Activated CD4-positive, alpha-beta memory T cell treated with anti-CD3 and anti-CD28 coated beads, Interleukin-2, amount 10 ng/mL, durations not matched to agents 7 days and 5 days (primary cell): ENCODE measurements at regions not wholly inside any gene's neighbourhood (a gene's known extent, or its start where the extent isn't known, plus 50 kb on each side); places are given as distances from the start of the nearest gene placed in this dataset.
"Not testable (repeated sequence)": the region's sequence is repeated elsewhere in the genome, so short reads cannot be mapped to it uniquely, and the experiment has no call there.

ENCODE experiments used
- CTCF ChIA-PET: fragments of 350-600 bp; sonication (Branson Sonifier 250); formaldehyde crosslinking; loops from one replicate; lab custom pipeline; 2021; ENCODE audit warnings: antibody characterized with exemption, inconsistent platforms; lab: Charles Lee
- POLR2A ChIA-PET: fragments of 350-600 bp; sonication (Branson Sonifier 250); formaldehyde crosslinking; loops from one replicate; lab custom pipeline; 2021; ENCODE audit warnings: antibody characterized with exemption; lab: Charles Lee
- DNase-seq: peaks from one replicate; pipeline ENCODE4 v3.0.0-alpha.2; 2020
- H3K27ac Mint-ChIP-seq: one replicate; pipeline ENCODE4 v1.8.0; 2021; ENCODE audit warnings: mild to moderate bottlenecking, mixed read lengths
- H3K27me3 Mint-ChIP-seq: one replicate; pipeline ENCODE4 v1.8.0; 2021; ENCODE audit warnings: mixed read lengths
- H3K36me3 Mint-ChIP-seq: one replicate; pipeline ENCODE4 v1.8.0; 2021; ENCODE audit warnings: low read depth, mixed read lengths
- H3K4me1 Mint-ChIP-seq: one replicate; pipeline ENCODE4 v1.8.0; 2021; ENCODE audit warnings: mixed read lengths
- H3K4me3 Mint-ChIP-seq: one replicate; pipeline ENCODE4 v1.8.0; 2021; ENCODE audit warnings: mild to moderate bottlenecking, mixed read lengths
- H3K9me3 Mint-ChIP-seq: one replicate; pipeline ENCODE4 v1.8.0; 2021; ENCODE audit warnings: mixed read lengths

DNA sequence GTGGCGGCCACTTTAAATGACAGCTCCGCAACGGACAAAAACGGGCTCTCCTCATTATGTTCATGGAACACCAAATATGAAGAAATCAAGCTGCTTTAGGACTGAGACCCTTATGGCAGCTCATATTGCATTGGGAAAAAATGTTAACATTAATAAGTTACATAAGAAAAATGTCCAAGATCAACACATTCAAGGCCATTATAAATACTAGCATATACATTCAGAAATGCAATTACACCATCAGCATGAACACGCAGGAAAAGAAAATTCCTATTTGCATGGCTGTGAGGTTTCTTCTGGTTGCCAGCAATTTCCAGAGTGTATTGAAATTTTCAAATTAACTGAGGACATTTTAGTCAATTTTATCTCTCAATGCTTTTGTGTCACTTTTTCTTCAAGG is 374.1 kb upstream of the NRP1 start:
- DNase-seq = no peak
- Mint-ChIP-seq H3K27me3 (peaks cover 4% of the 10 kb centered on the region), H3K4me1 (no peaks in the 10 kb centered on the region), H3K27ac (no peak overlapping the region), H3K36me3 (no peaks in the 10 kb centered on the region), H3K4me3 (no peak overlapping the region), H3K9me3 (no peaks in the 10 kb centered on the region)
- POLR2A ChIA-PET = no interaction called here
- CTCF ChIA-PET = no interaction called here

DNA sequence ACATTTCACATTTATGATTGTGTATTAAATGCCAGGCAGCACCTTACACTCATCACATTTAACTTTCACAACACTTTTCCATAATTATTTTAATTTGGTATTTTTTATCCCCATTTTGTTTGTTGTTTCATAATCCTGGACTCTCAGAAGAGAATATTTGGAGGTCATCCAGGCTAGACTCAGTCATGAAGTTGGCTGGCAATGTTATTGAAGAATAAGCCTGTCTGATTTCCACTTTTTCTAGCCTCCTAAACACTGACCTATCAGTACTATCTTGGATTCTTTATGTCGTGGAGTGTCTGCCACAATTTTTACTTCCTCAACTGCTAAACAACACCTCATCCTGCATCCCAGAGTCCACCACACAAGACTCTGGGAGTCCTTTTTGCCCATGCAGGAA is 372.3 kb upstream of the NRP1 start:
- Mint-ChIP-seq H3K36me3 (no peaks in the 10 kb centered on the region), H3K4me1 (no peaks in the 10 kb centered on the region), H3K27me3 (peaks cover 4% of the 10 kb centered on the region), H3K27ac (no peak overlapping the region), H3K4me3 (no peak overlapping the region), H3K9me3 (no peaks in the 10 kb centered on the region)
- POLR2A ChIA-PET = no interaction called here
- no peak for DNase-seq
- CTCF ChIA-PET = no interaction called here

DNA sequence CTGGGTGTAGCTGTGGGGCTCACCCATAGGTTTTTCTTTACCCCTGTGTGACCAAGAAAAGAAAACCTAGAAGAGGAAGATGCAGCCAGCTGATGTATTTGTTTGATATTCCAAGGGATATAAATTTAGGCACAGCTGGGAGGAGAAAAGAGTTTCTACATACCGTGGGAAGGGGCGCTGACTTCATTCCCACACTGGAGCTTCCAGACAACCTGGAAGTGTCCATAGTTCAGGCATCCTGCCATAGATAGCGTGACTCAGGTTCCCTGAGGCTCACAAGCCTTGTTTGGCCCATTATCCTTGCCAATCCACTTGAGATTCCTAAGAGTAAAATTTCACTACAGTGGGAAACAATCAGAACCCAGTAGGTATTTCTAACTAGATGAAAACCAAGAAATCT is 371.7 kb upstream of the NRP1 start:
- no peak for DNase-seq
- H3K27ac Mint-ChIP-seq = no peak overlapping the region
- no peak overlapping the region for H3K4me3 Mint-ChIP-seq
- ChIA-PET POLR2A (no interaction called here), CTCF (no interaction called here)
- no peaks in the 10 kb centered on the region for H3K36me3 Mint-ChIP-seq
- no peaks in the 10 kb centered on the region for H3K9me3 Mint-ChIP-seq
- H3K27me3 Mint-ChIP-seq = peaks cover 4% of the 10 kb centered on the region
- H3K4me1 Mint-ChIP-seq = no peaks in the 10 kb centered on the region

DNA sequence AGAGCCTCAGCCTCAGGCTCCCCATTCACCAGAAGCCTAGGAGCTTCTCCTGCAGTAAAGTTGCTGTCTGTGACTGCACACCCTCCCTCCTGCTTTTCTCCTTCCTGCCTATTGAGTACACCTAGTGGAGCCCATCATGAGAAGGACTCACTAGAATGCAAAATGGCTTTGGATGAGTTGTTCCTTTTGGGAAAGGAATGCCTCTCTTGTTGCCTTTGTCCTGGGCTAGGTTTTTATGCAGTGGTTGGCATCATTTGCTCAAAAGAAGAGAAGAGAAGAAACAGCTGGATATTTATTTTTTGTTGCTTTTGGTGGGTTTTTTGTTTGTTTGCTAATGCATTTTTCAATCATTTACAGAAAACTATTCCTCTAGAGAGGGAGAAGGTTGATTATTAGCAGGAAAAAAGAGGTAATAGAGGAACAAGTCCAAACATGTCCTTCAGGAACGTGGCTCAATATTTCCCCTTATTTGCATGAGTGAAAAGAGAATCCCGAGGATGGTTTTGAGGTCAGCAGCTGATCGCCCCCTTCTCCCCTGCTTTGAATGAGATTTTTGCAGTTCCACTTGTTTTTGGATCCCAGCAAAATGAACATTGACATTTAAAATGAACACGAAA is 369.9 kb upstream of the NRP1 start:
- no peaks in the 10 kb centered on the region for H3K9me3 Mint-ChIP-seq
- DNase-seq = no peak
- no peaks in the 10 kb centered on the region for H3K4me1 Mint-ChIP-seq
- peaks cover 4% of the 10 kb centered on the region for H3K27me3 Mint-ChIP-seq
- POLR2A ChIA-PET = no interaction called here
- no peak overlapping the region for H3K27ac Mint-ChIP-seq
- no peaks in the 10 kb centered on the region for H3K36me3 Mint-ChIP-seq
- H3K4me3 Mint-ChIP-seq = no peak overlapping the region
- CTCF ChIA-PET = interaction anchor here (0.5 kb wide), 1 partner anchor 688 kb away, joined by 4 read pairs; no protein-coding TSS in a partner anchor

DNA sequence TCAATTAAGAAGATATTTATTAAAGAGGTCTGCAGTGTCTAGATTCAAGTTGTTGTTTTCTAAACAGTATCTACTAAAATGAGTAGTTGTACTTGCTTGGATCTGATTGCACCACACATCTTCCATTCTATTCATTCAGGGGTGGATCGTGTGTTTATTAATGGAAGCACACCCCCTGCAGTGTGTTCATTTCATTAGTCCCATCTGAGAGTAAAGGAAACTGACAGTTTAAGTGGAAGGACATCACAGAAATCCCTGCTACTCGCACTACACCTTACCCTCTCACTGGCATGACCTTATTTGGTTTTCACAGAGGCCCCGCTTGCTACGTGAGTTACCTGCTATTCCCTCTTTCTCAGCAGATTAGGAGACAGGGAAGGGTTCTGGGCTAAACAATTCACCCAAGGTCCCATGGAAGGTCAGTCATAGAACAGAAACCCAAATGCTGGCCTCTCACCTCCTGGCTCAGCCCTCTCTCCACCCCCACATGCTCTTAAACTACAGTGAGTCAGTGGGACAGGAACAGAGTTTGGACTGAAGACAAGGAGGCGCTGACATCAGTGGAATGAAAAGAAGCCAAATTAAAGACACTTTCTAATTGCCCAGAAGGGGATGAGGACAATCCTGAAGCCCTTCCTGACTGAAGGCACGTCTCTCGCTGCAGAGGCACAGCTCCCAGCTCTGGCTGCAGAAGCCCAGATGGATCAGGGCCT is 369.2 kb upstream of the NRP1 start:
- Mint-ChIP-seq H3K27me3 (peaks cover 5% of the 10 kb centered on the region), H3K9me3 (no peaks in the 10 kb centered on the region), H3K36me3 (no peaks in the 10 kb centered on the region), H3K27ac (no peak overlapping the region), H3K4me3 (no peak overlapping the region), H3K4me1 (no peaks in the 10 kb centered on the region)
- no peak for DNase-seq
- CTCF ChIA-PET = interaction anchor here (0.5 kb wide), 1 partner anchor 689 kb away, joined by 4 read pairs; no protein-coding TSS in a partner anchor
- POLR2A ChIA-PET = no interaction called here

DNA sequence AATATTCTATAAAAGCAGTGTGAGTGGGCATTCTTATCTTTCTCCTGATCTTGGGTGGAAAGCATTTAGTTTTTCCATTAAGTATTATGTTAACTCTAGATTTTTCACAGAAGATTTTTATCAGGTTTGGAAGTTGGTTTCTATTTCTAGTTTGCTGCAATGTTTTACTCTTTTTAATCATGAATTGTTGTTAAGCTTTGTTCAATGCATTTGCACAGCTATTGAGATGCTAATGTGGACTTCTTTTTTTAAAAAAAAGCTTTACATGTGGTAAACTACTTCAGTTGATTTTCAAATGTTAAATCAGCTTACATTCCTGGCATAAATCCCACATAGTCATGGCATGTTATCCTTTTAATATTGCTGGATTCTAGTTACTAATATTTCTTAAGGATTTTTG is 363.6 kb upstream of the NRP1 start:
- H3K36me3 Mint-ChIP-seq = no peaks in the 10 kb centered on the region
- H3K27me3 Mint-ChIP-seq = peaks cover 1% of the 10 kb centered on the region
- ChIA-PET POLR2A (no interaction called here), CTCF (no interaction called here)
- H3K9me3 Mint-ChIP-seq = no peaks in the 10 kb centered on the region
- no peak for DNase-seq
- no peak overlapping the region for H3K4me3 Mint-ChIP-seq
- H3K27ac Mint-ChIP-seq = no peak overlapping the region
- H3K4me1 Mint-ChIP-seq = no peaks in the 10 kb centered on the region

DNA sequence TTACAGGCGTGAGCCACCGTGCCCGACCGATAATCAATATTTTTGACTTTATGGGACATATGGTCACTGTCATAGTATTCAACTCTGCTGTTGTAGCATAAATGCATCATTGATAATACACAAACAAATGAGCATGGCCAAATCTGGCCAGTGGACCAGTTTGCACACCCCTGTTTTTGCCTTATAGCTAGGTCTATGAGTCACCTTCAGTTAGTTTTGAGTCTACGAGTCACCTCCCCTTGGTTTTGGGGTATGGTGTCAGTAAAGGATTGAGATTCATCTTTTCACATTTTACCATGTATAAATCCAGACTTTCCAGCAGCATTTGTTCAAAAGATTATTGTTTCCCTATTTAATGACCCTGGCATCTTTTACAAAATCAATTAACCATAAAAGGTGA is 362.5 kb upstream of the NRP1 start:
- no peak for DNase-seq
- no peaks in the 10 kb centered on the region for H3K9me3 Mint-ChIP-seq
- H3K4me1 Mint-ChIP-seq = no peaks in the 10 kb centered on the region
- H3K36me3 Mint-ChIP-seq = no peaks in the 10 kb centered on the region
- no peak overlapping the region for H3K4me3 Mint-ChIP-seq
- peaks cover 1% of the 10 kb centered on the region for H3K27me3 Mint-ChIP-seq
- H3K27ac Mint-ChIP-seq = no peak overlapping the region
- POLR2A ChIA-PET = no interaction called here
- CTCF ChIA-PET = no interaction called here

DNA sequence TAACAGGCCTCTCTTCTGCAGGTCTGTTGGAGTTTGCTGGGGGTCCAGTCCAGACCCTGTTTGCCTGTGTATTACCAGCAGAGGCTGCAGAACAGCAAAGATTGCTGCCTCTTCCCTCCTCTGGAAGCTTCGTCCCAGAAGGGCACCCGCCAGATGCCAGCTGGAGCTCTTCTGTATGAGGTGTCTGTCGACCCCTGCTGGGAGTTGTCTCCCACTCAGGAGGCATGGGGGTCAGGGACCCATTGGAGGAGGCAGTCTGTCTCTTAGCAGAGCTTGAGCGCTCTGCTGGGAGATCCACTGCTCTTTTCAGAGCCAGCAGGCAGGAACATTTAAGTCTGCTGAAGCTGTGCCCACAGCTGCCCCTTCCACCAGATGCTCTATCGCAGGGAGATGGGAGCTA is 361.1 kb upstream of the NRP1 start:
- Mint-ChIP-seq H3K4me1 (no peaks in the 10 kb centered on the region), H3K27me3 (peaks cover 1% of the 10 kb centered on the region), H3K4me3 (no peak overlapping the region), H3K27ac (no peak overlapping the region), H3K9me3 (peaks cover under 1% of the 10 kb centered on the region), H3K36me3 (no peaks in the 10 kb centered on the region)
- DNase-seq = no peak
- ChIA-PET CTCF (no interaction called here), POLR2A (no interaction called here)

DNA sequence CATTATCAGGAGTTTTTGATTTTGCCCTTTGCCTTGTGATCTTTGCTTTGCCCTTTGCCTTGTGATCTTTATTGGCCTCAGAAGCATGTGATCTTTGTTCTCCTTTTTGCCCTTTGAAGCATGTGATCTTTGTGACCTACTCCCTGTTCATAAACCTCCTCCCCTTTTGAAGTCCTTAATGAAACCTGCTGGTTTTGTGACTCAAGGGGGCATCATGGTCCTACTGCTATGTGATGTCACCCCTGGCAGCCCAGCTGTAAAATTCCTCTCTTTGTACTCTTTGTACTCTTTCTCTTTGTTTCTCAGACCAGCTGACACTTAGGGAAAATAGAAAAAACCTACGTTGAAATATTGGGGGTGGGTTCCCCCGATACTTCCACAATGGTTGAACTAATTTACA is 356.1 kb upstream of the NRP1 start:
- H3K27me3 Mint-ChIP-seq, H3K27ac Mint-ChIP-seq, H3K36me3 Mint-ChIP-seq, POLR2A ChIA-PET, CTCF ChIA-PET, H3K4me1 Mint-ChIP-seq, H3K4me3 Mint-ChIP-seq, H3K9me3 Mint-ChIP-seq, DNase-seq: not testable (repeated sequence)

DNA sequence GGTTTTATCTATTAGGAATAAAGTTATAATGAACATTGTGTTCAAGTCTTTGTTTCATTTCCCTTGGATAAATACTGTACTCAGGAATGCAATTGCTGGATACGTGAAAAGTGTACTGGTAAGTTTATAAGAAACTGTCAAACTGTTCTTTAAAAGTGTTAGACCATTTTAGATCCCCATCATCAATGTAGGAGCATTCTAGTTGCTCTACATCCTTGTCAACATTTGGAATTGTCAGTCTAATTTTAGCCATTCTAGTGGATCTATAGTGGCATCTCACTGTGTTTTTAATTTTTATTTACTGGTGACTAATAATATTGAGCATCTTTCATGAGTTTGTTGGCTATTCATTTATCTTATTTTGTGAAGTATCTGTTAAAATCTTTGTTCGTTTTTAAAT is 354.0 kb upstream of the NRP1 start:
- no peak for DNase-seq
- H3K4me3 Mint-ChIP-seq = no peak overlapping the region
- no peaks in the 10 kb centered on the region for H3K4me1 Mint-ChIP-seq
- peaks cover 3% of the 10 kb centered on the region for H3K27me3 Mint-ChIP-seq
- H3K27ac Mint-ChIP-seq = no peak overlapping the region
- H3K36me3 Mint-ChIP-seq = no peaks in the 10 kb centered on the region
- POLR2A ChIA-PET = no interaction called here
- CTCF ChIA-PET = no interaction called here
- peaks cover 7% of the 10 kb centered on the region for H3K9me3 Mint-ChIP-seq

DNA sequence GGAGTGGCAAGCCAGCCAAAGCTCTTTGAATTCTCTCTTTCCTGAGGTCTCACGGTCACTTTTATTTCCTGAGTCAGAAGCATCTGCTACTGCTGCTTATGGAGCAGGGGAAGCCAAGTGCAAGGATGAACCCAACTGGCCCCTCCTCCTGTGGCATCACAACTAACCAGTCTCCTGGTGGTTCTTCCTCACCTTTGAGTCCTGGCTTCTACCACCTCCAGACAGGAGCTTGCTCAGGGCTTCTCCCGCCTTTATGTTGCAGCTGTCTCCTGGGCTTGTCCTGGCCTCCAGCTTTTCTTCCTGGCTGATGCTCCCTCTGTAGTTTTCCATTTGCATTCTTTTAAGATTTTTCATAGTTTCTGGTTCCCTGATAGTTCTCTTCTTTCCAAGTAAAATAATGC is 349.7 kb upstream of the NRP1 start:
- peaks cover 3% of the 10 kb centered on the region for H3K27me3 Mint-ChIP-seq
- H3K27ac Mint-ChIP-seq = no peak overlapping the region
- no peaks in the 10 kb centered on the region for H3K4me1 Mint-ChIP-seq
- no peaks in the 10 kb centered on the region for H3K36me3 Mint-ChIP-seq
- ChIA-PET CTCF (no interaction called here), POLR2A (no interaction called here)
- H3K9me3 Mint-ChIP-seq = no peaks in the 10 kb centered on the region
- DNase-seq = no peak
- no peak overlapping the region for H3K4me3 Mint-ChIP-seq

DNA sequence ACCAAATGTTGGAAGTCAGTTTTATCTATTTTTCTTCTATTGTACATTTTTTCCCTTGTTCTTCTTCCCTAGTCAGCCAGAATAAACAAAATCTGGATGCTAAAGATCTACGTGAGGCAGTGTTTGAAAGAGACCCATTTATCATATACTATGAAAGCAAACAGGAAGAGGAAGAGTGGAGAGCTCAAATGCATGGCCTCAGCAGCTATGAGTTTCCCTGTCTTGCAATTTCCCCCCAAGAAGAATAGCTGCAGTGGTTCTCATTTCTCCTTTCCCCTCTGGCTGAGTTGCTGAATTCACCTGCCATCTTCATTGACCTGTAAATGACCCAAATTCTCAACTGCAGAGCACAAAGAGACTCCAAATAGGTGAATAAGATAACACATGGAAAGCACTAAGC is 347.1 kb upstream of the NRP1 start:
- POLR2A ChIA-PET = no interaction called here
- no peak for DNase-seq
- H3K4me1 Mint-ChIP-seq = no peaks in the 10 kb centered on the region
- H3K36me3 Mint-ChIP-seq = no peaks in the 10 kb centered on the region
- no peak overlapping the region for H3K4me3 Mint-ChIP-seq
- H3K27ac Mint-ChIP-seq = no peak overlapping the region
- H3K27me3 Mint-ChIP-seq = peaks cover 3% of the 10 kb centered on the region
- H3K9me3 Mint-ChIP-seq = no peaks in the 10 kb centered on the region
- CTCF ChIA-PET = no interaction called here

DNA sequence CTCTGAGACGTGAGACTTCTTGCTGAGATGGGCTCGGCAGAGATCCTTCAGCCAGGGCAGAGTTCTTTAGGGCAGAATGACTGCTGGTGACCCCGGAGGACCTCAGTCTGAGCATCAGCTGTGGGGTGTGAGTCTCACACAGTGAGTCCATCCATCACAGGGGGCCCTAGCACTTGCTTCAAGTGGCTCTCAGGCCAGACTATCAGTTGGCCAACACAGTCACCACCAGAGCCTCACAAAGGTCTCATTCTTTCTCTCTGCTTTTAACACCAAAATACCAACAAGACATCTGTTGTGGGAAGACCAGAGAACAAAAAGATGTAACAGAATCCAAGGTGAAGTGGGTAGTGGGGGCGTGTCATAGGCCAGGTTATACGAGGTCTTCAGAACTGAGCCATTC is 345.6 kb upstream of the NRP1 start:
- ChIA-PET POLR2A (no interaction called here), CTCF (no interaction called here)
- no peaks in the 10 kb centered on the region for H3K36me3 Mint-ChIP-seq
- no peak overlapping the region for H3K27ac Mint-ChIP-seq
- H3K9me3 Mint-ChIP-seq = no peaks in the 10 kb centered on the region
- no peaks in the 10 kb centered on the region for H3K4me1 Mint-ChIP-seq
- DNase-seq = no peak
- H3K4me3 Mint-ChIP-seq = no peak overlapping the region
- no peaks in the 10 kb centered on the region for H3K27me3 Mint-ChIP-seq
